ENCODE measurements at regions not wholly inside any gene's neighbourhood (a gene's known extent, or its start where the extent isn't known, plus 50 kb on each side); places are given as distances from the start of the nearest gene placed in this dataset.

DNA sequence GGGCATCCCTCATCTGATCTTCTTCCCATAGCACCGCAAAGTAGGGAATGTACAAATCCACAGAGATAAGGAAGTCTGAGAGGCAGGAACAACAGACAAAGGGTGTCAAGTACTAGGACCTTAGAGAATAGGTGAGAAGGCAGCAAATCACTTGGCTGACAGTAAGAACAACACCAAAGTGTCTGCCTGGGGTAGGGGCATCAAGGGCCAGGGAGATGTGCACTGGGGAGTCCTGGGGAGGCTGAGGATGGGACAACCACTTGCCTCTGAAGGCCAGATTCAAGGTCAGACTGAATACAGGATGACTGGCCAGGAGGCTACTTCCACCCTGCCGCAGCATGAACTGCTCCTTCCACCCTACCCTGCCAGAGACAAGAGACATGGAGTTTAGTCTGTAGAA is 1040.8 kb downstream of the BCL11B start:
- TF ChIP-seq, protein P1, sequence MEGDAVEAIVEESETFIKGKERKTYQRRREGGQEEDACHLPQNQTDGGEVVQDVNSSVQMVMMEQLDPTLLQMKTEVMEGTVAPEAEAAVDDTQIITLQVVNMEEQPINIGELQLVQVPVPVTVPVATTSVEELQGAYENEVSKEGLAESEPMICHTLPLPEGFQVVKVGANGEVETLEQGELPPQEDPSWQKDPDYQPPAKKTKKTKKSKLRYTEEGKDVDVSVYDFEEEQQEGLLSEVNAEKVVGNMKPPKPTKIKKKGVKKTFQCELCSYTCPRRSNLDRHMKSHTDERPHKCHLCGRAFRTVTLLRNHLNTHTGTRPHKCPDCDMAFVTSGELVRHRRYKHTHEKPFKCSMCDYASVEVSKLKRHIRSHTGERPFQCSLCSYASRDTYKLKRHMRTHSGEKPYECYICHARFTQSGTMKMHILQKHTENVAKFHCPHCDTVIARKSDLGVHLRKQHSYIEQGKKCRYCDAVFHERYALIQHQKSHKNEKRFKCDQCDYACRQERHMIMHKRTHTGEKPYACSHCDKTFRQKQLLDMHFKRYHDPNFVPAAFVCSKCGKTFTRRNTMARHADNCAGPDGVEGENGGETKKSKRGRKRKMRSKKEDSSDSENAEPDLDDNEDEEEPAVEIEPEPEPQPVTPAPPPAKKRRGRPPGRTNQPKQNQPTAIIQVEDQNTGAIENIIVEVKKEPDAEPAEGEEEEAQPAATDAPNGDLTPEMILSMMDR (conservative IDR thresholded peaks at IDR 0.05; ENCODE audit: control insufficient read depth, insufficient read depth, low read depth, low read length): no peak
- H3K4me3 ChIP-seq (ENCODE audit: control insufficient read depth, low read depth, low read length): no peak overlapping the region
- no peak for DNase-seq (ENCODE audit: low read depth)

DNA sequence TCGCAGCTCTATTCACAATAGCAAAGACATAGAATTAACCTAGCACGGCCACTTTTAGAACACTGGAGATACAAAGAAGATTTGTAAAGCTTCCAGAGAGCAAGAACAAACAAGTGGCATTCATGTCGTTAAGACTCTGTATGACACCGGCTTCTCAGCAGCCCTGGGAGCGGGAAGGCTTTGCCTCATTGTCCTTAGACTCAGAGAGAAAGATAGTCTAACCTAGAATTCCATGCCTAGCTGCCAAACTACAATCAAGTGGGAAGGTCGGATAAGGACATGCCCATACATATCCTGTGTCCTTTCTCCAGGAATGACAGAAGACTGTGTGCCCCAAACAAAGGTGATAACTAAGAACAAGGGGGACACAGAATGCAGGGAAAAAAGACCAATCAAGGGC is 1038.3 kb downstream of the BCL11B start:
- DNase-seq (ENCODE audit: low read depth): no peak
- TF ChIP-seq, protein P1 (conservative IDR thresholded peaks at IDR 0.05; ENCODE audit: control insufficient read depth, insufficient read depth, low read depth, low read length): no peak
- no peak overlapping the region for H3K4me3 ChIP-seq (ENCODE audit: control insufficient read depth, low read depth, low read length)

DNA sequence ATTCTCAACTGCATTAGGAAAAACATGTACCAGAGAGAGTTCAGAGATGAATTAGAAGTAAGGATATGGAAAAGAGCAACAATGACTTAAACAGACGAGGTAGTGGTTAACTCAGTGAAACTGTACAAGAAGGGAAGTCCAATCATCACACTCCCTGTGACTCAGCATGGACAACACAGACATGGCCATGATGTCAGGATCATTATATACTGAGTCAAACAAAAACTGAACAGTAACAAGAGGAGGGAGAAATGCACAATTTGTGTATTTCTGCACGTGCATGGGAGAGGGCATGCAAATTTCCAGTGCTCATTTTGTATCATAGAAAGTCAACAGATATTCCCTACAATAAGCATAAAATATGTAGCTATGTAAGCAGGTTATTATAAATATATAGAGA is 1037.8 kb downstream of the BCL11B start:
- TF ChIP-seq, protein P1 (conservative IDR thresholded peaks at IDR 0.05; ENCODE audit: control insufficient read depth, insufficient read depth, low read depth, low read length): no peak
- no peak overlapping the region for H3K4me3 ChIP-seq (ENCODE audit: control insufficient read depth, low read depth, low read length)
- no peak for DNase-seq (ENCODE audit: low read depth)

DNA sequence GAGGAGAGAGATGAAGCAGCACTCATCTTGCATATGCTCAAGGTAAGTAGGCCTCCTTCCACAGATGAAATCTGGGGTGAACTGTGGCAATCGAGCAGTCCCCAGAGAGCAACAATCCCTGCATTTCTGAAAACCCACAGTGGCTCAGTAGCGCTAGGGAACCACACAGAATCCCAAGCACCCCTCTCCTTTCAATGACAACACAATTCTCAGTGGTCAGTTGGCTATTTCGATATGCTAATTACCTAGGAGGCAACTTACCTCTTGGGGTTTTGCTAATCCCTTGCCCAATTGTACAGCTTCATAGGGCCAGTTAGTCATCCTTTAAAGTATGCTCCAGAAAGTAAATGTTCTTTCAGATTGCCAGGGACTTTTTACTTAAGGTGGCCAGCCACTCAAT is 1035.7 kb downstream of the BCL11B start:
- TF ChIP-seq, protein P1 (conservative IDR thresholded peaks at IDR 0.05; ENCODE audit: control insufficient read depth, insufficient read depth, low read depth, low read length): no peak
- DNase-seq (ENCODE audit: low read depth): no peak
- H3K4me3 ChIP-seq (ENCODE audit: control insufficient read depth, low read depth, low read length): no peak overlapping the region

DNA sequence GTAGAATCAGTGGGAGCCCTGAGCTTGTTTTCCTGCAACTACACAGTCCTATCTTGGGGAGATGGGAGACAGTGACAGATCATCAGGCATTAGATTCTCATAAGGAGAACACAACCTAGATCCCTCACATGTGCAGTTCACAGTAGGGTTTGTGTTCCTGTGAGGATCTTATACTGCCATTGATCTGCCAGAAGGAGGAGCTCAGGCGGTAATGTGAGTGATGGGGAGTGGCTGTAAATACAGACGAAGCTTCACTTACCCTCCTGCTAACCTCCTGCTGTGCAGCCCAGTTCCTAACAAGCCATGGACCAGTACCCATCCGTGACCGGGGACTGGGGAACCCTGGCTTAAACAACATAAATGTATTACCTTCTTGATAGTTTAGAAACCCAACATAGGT is 1034.1 kb downstream of the BCL11B start:
- DNase-seq (ENCODE audit: low read depth): no peak
- no peak overlapping the region for H3K4me3 ChIP-seq (ENCODE audit: control insufficient read depth, low read depth, low read length)
- TF ChIP-seq, protein P1 (conservative IDR thresholded peaks at IDR 0.05; ENCODE audit: control insufficient read depth, insufficient read depth, low read depth, low read length): no peak

DNA sequence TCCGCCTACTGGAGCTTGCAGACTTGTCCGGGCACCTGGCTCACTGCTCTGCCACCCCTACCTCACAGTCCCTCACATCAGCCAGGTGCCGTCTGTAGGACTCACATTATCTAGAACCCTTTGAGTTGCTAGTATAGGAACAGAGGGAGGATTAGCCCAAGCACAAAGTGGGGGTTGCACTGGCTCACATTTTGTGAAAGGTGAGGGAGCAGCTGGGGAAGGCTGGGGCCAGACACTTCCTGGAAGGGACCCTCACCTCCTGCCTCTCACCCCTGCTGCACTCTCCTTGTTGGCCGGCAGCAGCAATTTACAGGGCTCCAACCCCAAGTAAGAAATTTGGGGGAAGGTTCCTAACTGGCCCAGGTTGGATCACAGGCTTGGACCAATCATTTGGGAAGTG is 1031.6 kb downstream of the BCL11B start:
- no peak overlapping the region for H3K4me3 ChIP-seq (ENCODE audit: control insufficient read depth, low read depth, low read length)
- DNase-seq (ENCODE audit: low read depth): no peak
- TF ChIP-seq, protein P1 (conservative IDR thresholded peaks at IDR 0.05; ENCODE audit: control insufficient read depth, insufficient read depth, low read depth, low read length): no peak

DNA sequence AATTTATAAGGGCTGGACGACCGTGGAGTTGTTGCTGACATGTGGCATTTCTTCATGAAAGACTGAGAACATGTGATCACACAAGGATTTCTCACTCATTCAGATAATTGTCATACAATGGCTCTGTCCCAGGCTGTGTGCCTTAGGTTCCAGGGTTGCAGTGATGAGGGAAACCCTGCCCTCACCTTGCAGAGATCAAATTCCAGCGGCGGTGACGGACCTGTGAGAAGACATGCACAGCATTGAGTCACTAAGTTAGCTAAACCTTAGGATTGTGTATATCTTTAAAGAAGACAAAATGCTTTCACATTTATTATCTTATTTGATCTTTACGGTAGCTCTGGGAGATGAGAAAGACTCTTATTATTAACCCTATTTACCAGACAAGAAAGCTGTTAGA is 1029.1 kb downstream of the BCL11B start:
- TF ChIP-seq, protein P1 (conservative IDR thresholded peaks at IDR 0.05; ENCODE audit: control insufficient read depth, insufficient read depth, low read depth, low read length): no peak
- H3K4me3 ChIP-seq (ENCODE audit: control insufficient read depth, low read depth, low read length): no peak overlapping the region
- DNase-seq (ENCODE audit: low read depth): no peak

Measured in fibroblast of mammary gland (primary cell).